ENCODE measurements at regions not wholly inside any gene's neighbourhood (a gene's known extent, or its start where the extent isn't known, plus 50 kb on each side); places are given as distances from the start of the nearest gene placed in this dataset.

DNA sequence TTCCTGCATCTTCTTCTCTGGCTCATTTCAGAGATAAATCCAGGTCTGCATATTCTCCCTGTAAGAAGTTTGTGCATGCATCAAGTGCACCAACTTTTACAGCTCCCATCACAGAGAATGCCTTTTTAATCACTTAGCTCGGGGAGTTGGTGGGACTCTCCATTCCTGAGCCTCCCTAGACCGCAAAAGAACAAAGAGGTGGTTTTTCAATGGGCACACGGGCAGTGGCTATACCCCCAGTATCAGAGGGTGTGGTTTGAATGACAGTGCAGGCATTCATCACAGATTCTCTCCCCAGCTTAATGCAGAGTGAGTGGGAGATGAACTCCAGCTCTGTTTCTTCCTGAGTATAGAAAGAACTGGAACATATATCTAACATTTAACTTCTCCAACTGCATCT lies 264.7 kb upstream of the NR4A3 start:
- H3K27me3 ChIP-seq (ENCODE audit: control insufficient read depth in 3 of 3, insufficient read depth in 3 of 3, low read length in 3 of 3), result peaks cover 0 to 3% (median 0%) of the 10 kb centered on the region in 3 donors
- no peaks in the 10 kb centered on the region for H3K9me3 ChIP-seq (ENCODE audit: control insufficient read depth in 2 of 2, insufficient read depth in 1 of 2, low read depth in 1 of 2, low read length in 1 of 2)
- no peak for FAIRE-seq
- WGBS, 3 donors, result 67 to 77% (median 67%) methylated on average over 3 of the region's 3 CpGs
- H3K36me3 ChIP-seq (ENCODE audit: control insufficient read depth in 3 of 3, insufficient read depth in 2 of 3, low read depth in 1 of 3, low read length in 3 of 3), result no peaks in the 10 kb centered on the region
- no peak for DNase-seq
- H3K27ac ChIP-seq (ENCODE audit: low read depth in 1 of 3, low read length in 2 of 3), result no peak overlapping the region
- H3K4me3 ChIP-seq (ENCODE audit: low read depth in 1 of 3, low read length in 3 of 3), result no peak overlapping the region
- H3K4me1 ChIP-seq (ENCODE audit: control insufficient read depth in 3 of 3, insufficient read depth in 2 of 3, low read depth in 1 of 3, low read length in 2 of 3), result no peaks in the 10 kb centered on the region

DNA sequence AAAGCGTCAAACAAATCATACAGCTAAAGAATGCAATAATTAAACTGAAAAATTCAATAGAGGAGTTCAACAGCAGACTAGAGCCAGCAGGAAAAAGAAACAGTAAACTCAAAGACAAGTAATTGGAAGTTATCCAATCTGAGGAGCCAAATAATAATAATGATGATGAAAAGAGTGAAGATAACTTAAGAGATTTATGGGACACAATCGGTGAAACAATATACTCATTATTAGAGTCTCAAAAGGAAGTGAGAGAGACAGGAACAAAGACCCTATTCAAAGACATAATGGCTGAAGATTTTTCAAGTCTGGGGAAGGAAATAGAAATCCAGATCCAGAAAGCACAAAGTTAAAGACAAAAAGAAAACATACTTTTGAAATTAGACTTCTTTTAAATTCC lies 263.9 kb upstream of the NR4A3 start:
- DNase-seq (no peak), FAIRE-seq (no peak)
- Histone ChIP-seq H3K4me3 (ENCODE audit: low read depth in 1 of 3, low read length in 3 of 3) (no peak overlapping the region), H3K9me3 (ENCODE audit: control insufficient read depth in 2 of 2, insufficient read depth in 1 of 2, low read depth in 1 of 2, low read length in 1 of 2) (no peaks in the 10 kb centered on the region), H3K27me3 (ENCODE audit: control insufficient read depth in 3 of 3, insufficient read depth in 3 of 3, low read length in 3 of 3) (peaks cover 0 to 3% (median 0%) of the 10 kb centered on the region in 3 donors), H3K27ac (ENCODE audit: low read depth in 1 of 3, low read length in 2 of 3) (no peak overlapping the region), H3K4me1 (ENCODE audit: control insufficient read depth in 3 of 3, insufficient read depth in 2 of 3, low read depth in 1 of 3, low read length in 2 of 3) (no peaks in the 10 kb centered on the region), H3K36me3 (ENCODE audit: control insufficient read depth in 3 of 3, insufficient read depth in 2 of 3, low read depth in 1 of 3, low read length in 3 of 3) (no peaks in the 10 kb centered on the region)
- 52 to 68% (median 67%) methylated on average over 2 of the region's 2 CpGs for WGBS, 3 donors

DNA sequence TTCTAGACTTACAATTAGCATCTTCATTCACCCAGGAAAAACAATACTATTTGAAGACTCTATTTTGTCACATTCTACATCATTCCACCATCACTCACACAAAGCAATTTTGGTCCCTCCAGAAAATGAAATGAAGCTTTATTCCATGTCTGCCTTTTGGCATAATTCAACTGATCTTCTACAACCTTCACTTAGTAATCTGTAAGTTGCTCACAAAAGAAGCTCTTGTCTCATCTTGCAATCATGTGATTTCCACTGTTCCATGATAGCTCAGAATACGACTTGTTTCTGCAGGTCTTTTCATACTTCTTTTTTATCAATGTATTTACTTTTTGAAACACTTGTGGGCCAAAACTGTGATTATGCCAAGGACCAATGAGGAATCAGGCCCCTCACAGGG lies 261.9 kb upstream of the NR4A3 start:
- DNase-seq (no peak), FAIRE-seq (no peak)
- H3K27ac ChIP-seq (ENCODE audit: low read depth in 1 of 3, low read length in 2 of 3), result no peak overlapping the region
- peaks cover 0 to 3% (median 0%) of the 10 kb centered on the region in 3 donors for H3K27me3 ChIP-seq (ENCODE audit: control insufficient read depth in 3 of 3, insufficient read depth in 3 of 3, low read length in 3 of 3)
- 65 to 84% (median 79%) methylated on average over 1 of the region's 1 CpG for WGBS, 3 donors
- H3K4me1 ChIP-seq (ENCODE audit: control insufficient read depth in 3 of 3, insufficient read depth in 2 of 3, low read depth in 1 of 3, low read length in 2 of 3), result no peaks in the 10 kb centered on the region
- H3K36me3 ChIP-seq (ENCODE audit: control insufficient read depth in 3 of 3, insufficient read depth in 2 of 3, low read depth in 1 of 3, low read length in 3 of 3), result no peaks in the 10 kb centered on the region
- H3K4me3 ChIP-seq (ENCODE audit: low read depth in 1 of 3, low read length in 3 of 3), result no peak overlapping the region
- H3K9me3 ChIP-seq (ENCODE audit: control insufficient read depth in 2 of 2, insufficient read depth in 1 of 2, low read depth in 1 of 2, low read length in 1 of 2), result no peaks in the 10 kb centered on the region

DNA sequence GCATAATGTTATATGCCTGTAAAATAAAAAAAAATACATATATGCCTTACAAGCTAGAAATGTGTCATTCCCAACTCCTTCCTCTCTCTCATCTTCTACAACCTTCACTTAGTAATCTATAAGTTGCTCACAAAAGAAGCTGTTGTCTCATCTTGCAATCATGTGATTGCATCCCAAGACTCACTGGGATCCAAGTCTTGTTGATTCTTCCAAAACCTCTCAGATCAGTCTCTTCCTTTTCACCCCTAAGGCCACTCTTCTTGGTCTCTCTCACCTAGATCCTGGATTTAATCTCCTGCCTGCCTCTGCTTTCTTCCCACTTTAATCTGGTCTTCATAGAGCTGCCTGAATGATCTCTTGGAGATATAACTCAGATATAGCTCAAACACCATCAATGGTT lies 261.1 kb upstream of the NR4A3 start:
- Histone ChIP-seq H3K27me3 (ENCODE audit: control insufficient read depth in 3 of 3, insufficient read depth in 3 of 3, low read length in 3 of 3) (peaks cover 0 to 3% (median 0%) of the 10 kb centered on the region in 3 donors), H3K9me3 (ENCODE audit: control insufficient read depth in 2 of 2, insufficient read depth in 1 of 2, low read depth in 1 of 2, low read length in 1 of 2) (no peaks in the 10 kb centered on the region), H3K36me3 (ENCODE audit: control insufficient read depth in 3 of 3, insufficient read depth in 2 of 3, low read depth in 1 of 3, low read length in 3 of 3) (no peaks in the 10 kb centered on the region), H3K4me3 (ENCODE audit: low read depth in 1 of 3, low read length in 3 of 3) (no peak overlapping the region), H3K27ac (ENCODE audit: low read depth in 1 of 3, low read length in 2 of 3) (no peak overlapping the region), H3K4me1 (ENCODE audit: control insufficient read depth in 3 of 3, insufficient read depth in 2 of 3, low read depth in 1 of 3, low read length in 2 of 3) (no peaks in the 10 kb centered on the region)
- FAIRE-seq (no peak), DNase-seq (no peak)

DNA sequence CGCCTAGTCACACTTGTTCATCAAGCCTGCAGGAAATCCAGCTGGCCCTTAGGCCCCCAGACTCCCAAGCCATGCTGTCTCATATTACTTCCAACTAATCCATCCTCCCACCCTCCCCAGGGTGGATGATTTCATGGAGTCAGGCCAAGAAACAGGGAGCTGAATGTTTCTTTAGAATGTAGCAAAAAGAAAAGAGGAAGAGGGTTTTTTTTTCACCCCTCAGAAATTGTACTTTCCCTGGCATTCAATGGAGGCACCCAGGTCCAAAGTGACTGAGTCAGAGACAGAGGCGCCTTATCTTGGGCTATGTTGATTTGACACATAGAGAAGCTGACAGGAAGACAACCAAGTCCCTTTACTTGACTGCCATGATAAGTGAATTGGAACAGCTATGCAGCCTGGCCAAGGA lies 260.2 kb upstream of the NR4A3 start:
- no peaks in the 10 kb centered on the region for H3K36me3 ChIP-seq (ENCODE audit: control insufficient read depth in 3 of 3, insufficient read depth in 2 of 3, low read depth in 1 of 3, low read length in 3 of 3)
- H3K9me3 ChIP-seq (ENCODE audit: control insufficient read depth in 2 of 2, insufficient read depth in 1 of 2, low read depth in 1 of 2, low read length in 1 of 2), result no peaks in the 10 kb centered on the region
- H3K27me3 ChIP-seq (ENCODE audit: control insufficient read depth in 3 of 3, insufficient read depth in 3 of 3, low read length in 3 of 3), result peaks cover 0 to 3% (median 0%) of the 10 kb centered on the region in 3 donors
- no peak for FAIRE-seq
- H3K4me3 ChIP-seq (ENCODE audit: low read depth in 1 of 3, low read length in 3 of 3), result no peak overlapping the region
- no peak for DNase-seq
- no peak overlapping the region for H3K27ac ChIP-seq (ENCODE audit: low read depth in 1 of 3, low read length in 2 of 3)
- H3K4me1 ChIP-seq (ENCODE audit: control insufficient read depth in 3 of 3, insufficient read depth in 2 of 3, low read depth in 1 of 3, low read length in 2 of 3), result no peaks in the 10 kb centered on the region
- 78 to 90% (median 89%) methylated on average over 2 of the region's 2 CpGs for WGBS, 3 donors

DNA sequence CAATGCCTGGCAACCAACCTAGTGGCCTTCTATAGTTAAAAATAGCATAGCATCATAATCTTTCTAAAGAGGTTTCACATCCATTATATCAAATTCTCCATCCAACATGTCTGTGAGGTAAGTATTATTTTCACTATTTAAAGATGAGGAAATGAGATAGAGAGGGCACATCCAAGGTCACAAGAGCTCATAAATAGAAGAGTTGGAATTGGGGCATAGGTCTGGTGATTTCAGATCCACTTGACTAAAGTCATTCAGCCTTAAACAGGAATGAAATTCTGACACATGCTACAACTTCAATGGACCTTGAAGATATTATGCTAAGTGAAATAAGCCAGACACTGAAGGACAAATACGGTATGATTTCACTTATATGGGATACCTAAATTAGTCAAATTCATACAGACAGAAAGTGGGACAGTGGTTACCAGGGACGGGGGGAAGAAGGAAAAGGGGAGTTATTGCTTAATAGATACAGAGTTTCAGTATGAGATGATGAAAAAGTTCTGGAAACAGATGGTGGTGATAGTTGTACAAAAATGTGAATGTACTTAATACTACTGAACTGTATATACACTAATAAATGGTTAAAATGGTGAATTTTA lies 259.6 kb upstream of the NR4A3 start:
- 66 to 74% (median 67%) methylated on average over 2 of the region's 2 CpGs for WGBS, 3 donors
- Histone ChIP-seq H3K9me3 (ENCODE audit: control insufficient read depth in 2 of 2, insufficient read depth in 1 of 2, low read depth in 1 of 2, low read length in 1 of 2) (no peaks in the 10 kb centered on the region), H3K4me1 (ENCODE audit: control insufficient read depth in 3 of 3, insufficient read depth in 2 of 3, low read depth in 1 of 3, low read length in 2 of 3) (no peaks in the 10 kb centered on the region), H3K27ac (ENCODE audit: low read depth in 1 of 3, low read length in 2 of 3) (no peak overlapping the region), H3K36me3 (ENCODE audit: control insufficient read depth in 3 of 3, insufficient read depth in 2 of 3, low read depth in 1 of 3, low read length in 3 of 3) (no peaks in the 10 kb centered on the region), H3K4me3 (ENCODE audit: low read depth in 1 of 3, low read length in 3 of 3) (no peak overlapping the region), H3K27me3 (ENCODE audit: control insufficient read depth in 3 of 3, insufficient read depth in 3 of 3, low read length in 3 of 3) (no peaks in the 10 kb centered on the region)
- DNase-seq (no peak), FAIRE-seq (no peak)

DNA sequence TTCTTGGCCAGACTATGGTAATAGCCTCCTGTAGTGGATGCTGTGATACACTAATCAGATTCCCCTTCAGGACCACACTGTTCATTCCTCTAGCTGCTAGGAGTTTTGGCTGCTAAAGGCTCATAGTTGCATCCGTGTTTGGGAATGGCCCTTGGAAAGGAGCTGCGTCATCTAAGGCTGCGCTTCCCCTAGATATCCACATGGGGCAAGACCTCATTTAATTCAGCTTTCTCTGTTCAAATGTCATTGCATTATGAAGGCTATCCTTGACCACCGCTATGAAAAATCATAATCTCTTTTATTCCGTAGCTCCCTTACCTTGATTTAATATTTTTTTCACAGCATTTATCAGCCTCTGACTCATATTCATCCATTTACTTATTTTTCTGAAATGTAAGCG lies 258.3 kb upstream of the NR4A3 start:
- WGBS, 3 donors, result 79 to 86% (median 83%) methylated on average over 6 of the region's 6 CpGs
- DNase-seq (no peak), FAIRE-seq (no peak)
- H3K4me1 ChIP-seq (ENCODE audit: control insufficient read depth in 3 of 3, insufficient read depth in 2 of 3, low read depth in 1 of 3, low read length in 2 of 3), result no peaks in the 10 kb centered on the region
- no peaks in the 10 kb centered on the region for H3K27me3 ChIP-seq (ENCODE audit: control insufficient read depth in 3 of 3, insufficient read depth in 3 of 3, low read length in 3 of 3)
- H3K27ac ChIP-seq (ENCODE audit: low read depth in 1 of 3, low read length in 2 of 3), result no peak overlapping the region
- H3K36me3 ChIP-seq (ENCODE audit: control insufficient read depth in 3 of 3, insufficient read depth in 2 of 3, low read depth in 1 of 3, low read length in 3 of 3), result no peaks in the 10 kb centered on the region
- H3K4me3 ChIP-seq (ENCODE audit: low read depth in 1 of 3, low read length in 3 of 3), result no peak overlapping the region
- no peaks in the 10 kb centered on the region for H3K9me3 ChIP-seq (ENCODE audit: control insufficient read depth in 2 of 2, insufficient read depth in 1 of 2, low read depth in 1 of 2, low read length in 1 of 2)

DNA sequence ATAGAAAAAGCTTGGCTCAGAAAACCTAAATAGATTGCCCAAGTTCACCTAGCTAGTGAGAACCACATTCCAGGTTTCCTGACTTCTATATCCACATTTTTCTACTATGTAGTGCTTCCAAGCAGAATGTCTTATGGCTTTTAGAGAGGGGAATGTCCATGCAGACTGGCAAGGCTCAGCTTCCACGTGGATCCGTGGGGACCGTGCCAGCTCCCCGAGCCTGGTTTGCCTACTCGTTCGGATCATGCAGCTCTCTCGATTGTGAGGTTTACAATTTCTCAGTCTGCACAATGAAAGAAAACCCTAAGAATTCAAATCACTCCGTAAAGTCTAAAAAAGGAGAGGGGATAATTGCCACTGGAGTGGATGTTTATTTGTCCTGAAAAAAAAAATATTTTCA lies 256.5 kb upstream of the NR4A3 start:
- FAIRE-seq (no peak), DNase-seq (no peak)
- H3K27me3 ChIP-seq (ENCODE audit: control insufficient read depth in 3 of 3, insufficient read depth in 3 of 3, low read length in 3 of 3), result peaks cover 0 to 3% (median 0%) of the 10 kb centered on the region in 3 donors
- H3K36me3 ChIP-seq (ENCODE audit: control insufficient read depth in 3 of 3, insufficient read depth in 2 of 3, low read depth in 1 of 3, low read length in 3 of 3), result no peaks in the 10 kb centered on the region
- 83 to 86% (median 84%) methylated on average over 8 of the region's 8 CpGs for WGBS, 3 donors
- H3K27ac ChIP-seq (ENCODE audit: low read depth in 1 of 3, low read length in 2 of 3), result no peak overlapping the region
- no peak overlapping the region for H3K4me3 ChIP-seq (ENCODE audit: low read depth in 1 of 3, low read length in 3 of 3)
- no peaks in the 10 kb centered on the region for H3K4me1 ChIP-seq (ENCODE audit: control insufficient read depth in 3 of 3, insufficient read depth in 2 of 3, low read depth in 1 of 3, low read length in 2 of 3)
- H3K9me3 ChIP-seq (ENCODE audit: control insufficient read depth in 2 of 2, insufficient read depth in 1 of 2, low read depth in 1 of 2, low read length in 1 of 2), result no peaks in the 10 kb centered on the region

DNA sequence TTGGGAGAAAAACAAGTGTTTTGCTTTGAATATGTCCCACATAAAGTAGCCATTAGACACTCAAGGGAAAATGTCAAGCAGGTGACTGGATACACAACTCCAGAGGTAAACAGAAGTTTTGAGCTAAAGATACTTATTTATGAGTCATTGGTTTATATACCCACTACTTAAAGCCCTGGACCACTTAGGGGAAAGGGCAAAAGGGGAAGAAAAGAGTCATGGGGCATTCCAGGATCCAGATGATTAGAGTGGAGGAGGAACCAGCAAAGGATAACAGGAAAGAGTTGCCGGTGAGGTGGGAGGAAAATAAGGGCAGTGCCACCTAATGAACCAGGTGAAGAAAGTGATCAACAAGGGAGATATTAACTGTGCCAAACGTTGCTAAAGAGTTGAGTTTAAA lies 254.2 kb upstream of the NR4A3 start:
- Histone ChIP-seq H3K4me1 (ENCODE audit: control insufficient read depth in 3 of 3, insufficient read depth in 2 of 3, low read depth in 1 of 3, low read length in 2 of 3) (no peaks in the 10 kb centered on the region), H3K36me3 (ENCODE audit: control insufficient read depth in 3 of 3, insufficient read depth in 2 of 3, low read depth in 1 of 3, low read length in 3 of 3) (no peaks in the 10 kb centered on the region), H3K4me3 (ENCODE audit: low read depth in 1 of 3, low read length in 3 of 3) (no peak overlapping the region), H3K27ac (ENCODE audit: low read depth in 1 of 3, low read length in 2 of 3) (no peak overlapping the region), H3K9me3 (ENCODE audit: control insufficient read depth in 2 of 2, insufficient read depth in 1 of 2, low read depth in 1 of 2, low read length in 1 of 2) (no peaks in the 10 kb centered on the region), H3K27me3 (ENCODE audit: control insufficient read depth in 3 of 3, insufficient read depth in 3 of 3, low read length in 3 of 3) (peaks cover 0 to 3% (median 0%) of the 10 kb centered on the region in 3 donors)
- no peak for DNase-seq
- 54 to 60% (median 55%) methylated on average over 2 of the region's 2 CpGs for WGBS, 3 donors
- no peak for FAIRE-seq
